Fibroblast of pulmonary artery (primary cell): ENCODE measurements at regions not wholly inside any gene's neighbourhood (a gene's known extent, or its start where the extent isn't known, plus 50 kb on each side); places are given as distances from the start of the nearest gene placed in this dataset.
"Not testable (repeated sequence)": the region's sequence is repeated elsewhere in the genome, so short reads cannot be mapped to it uniquely, and the experiment has no call there.

Experiments used
- DNase-seq: peaks from one replicate; pipeline ENCODE4 v3.0.0-alpha.2; 2010; ENCODE audit warnings: low read depth
- H3K4me3 ChIP-seq: replicated peaks from 2 replicates; pipeline ENCODE4 v1.5.1; 2011; ENCODE audit warnings: low read depth, mild to moderate bottlenecking, control low read depth, low read length, moderate library complexity
- TF ChIP-seq, protein P1 (sequence below): IDR thresholded peaks from 2 replicates; pipeline ENCODE4 v1.5.1; 2011; ENCODE audit warnings: mild to moderate bottlenecking, control low read depth, low read length, inconsistent platforms; ENCODE audit errors: missing control alignments

DNA sequence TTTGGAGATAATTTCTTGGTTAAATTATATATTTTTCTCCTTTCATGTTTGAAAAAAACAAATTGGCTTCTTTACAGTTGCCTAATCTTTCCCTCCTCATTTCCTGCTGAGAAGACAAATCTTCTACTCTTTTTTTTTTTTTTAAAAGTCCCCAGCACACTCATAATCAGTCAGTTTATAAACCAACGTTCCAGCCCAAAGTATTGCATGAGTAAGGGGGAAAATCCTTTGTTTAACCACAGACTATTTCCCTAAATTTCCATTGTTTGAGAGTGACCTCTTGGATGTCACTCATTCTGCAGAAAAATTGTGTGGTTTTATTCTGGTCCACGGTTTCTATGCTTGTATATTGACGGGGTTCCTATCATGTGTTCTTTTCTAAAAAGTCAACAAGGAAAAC lies 55.1 kb upstream of the TLR4 start:
- H3K4me3 ChIP-seq: no peak overlapping the region
- TF ChIP-seq, protein P1, sequence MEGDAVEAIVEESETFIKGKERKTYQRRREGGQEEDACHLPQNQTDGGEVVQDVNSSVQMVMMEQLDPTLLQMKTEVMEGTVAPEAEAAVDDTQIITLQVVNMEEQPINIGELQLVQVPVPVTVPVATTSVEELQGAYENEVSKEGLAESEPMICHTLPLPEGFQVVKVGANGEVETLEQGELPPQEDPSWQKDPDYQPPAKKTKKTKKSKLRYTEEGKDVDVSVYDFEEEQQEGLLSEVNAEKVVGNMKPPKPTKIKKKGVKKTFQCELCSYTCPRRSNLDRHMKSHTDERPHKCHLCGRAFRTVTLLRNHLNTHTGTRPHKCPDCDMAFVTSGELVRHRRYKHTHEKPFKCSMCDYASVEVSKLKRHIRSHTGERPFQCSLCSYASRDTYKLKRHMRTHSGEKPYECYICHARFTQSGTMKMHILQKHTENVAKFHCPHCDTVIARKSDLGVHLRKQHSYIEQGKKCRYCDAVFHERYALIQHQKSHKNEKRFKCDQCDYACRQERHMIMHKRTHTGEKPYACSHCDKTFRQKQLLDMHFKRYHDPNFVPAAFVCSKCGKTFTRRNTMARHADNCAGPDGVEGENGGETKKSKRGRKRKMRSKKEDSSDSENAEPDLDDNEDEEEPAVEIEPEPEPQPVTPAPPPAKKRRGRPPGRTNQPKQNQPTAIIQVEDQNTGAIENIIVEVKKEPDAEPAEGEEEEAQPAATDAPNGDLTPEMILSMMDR: no peak
- DNase-seq: peak; percentile 26

DNA sequence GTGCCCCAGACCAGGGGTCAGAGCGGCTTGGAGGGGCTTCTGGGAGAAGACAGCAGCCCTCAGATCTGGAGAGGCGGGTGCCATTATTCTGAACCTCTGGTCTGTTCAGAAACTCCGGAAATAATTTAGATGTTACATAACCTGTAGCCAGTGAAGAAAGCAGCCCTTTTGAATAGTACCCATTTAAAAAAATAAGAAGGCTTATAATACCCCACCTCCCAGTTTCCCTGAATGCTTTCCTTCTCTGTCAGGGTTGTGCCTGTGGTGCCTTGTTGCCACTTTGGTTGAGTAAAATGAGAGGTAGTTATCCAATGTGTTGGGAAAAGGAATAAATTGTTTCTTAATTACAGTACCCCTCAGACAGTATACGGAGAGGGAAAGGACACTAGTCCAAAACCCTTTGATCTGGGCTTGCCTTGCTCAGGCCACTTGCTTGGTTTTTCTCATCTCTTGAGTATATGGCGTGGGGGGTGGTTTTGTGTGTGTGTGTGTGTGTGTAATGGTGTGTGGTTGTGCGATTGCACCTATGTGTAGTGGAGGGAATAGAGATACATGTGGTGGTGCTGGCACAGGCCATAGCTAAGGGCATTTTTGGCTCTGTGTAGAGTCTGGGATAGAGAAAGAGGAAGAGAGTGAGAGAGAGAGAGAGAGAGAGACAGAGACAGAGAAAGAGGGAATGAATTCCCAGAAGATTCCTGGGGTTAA lies 59.1 kb upstream of the TLR4 start:
- DNase-seq: no peak
- H3K4me3 ChIP-seq: no peak overlapping the region
- TF ChIP-seq, protein P1: no peak

DNA sequence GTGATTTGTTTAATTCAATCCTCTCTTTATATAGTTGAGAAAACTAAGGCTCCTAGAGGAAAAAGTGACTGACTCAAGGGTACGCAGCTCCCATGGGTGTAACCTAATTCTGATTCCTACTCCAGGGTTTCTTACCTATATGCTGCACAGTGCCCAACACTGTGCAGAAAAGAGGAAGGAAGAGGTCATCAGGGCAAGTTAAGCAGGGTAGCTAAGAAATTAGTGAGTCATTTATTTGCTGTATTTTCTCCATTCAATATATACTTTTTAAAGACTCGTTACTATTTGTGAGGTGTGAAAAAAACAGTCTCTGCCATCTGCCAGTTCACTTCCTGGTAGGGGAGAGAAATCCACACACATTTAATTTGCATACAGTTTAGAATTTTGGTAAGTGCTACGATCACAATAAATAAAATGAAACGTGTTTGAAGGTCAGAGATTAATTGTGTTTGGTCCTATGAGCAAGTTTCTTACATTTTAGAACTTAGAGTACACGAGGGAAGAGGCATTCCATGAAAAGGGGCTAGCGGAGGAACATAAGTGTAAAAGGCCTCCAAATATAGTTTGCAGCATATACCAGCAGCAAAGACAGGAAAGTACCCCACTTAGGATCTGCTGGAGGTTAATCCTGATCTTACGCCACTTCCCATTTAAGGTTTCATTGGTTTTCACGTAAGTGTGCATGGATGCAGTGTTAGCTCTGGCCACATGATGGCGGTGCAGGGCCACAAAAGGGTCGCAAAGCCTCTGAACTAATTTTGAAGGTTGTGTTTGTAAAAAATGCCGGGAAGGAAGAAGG lies 59.9 kb upstream of the TLR4 start:
- TF ChIP-seq, protein P1: peak; percentile 97
- DNase-seq: peak; percentile 76
- H3K4me3 ChIP-seq: no peak overlapping the region

DNA sequence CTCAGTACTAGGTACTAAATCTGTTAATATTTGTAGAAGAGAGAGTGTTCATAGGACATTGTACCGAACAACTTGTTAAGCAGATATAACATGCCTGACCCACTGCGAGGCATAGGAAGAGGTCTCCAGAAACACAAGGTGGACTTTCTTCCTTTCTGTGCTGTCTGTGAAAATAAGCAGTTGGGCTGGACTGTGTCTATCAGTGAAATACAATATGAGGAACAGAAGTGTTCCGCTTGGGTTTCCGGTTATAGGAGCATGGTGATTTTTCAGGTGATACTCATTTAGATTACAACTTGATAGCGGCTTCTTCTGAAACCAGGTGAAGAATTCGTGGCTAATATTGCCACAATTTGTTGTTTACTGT lies 60.9 kb upstream of the TLR4 start:
- no peak overlapping the region for H3K4me3 ChIP-seq
- TF ChIP-seq, protein P1: no peak

DNA sequence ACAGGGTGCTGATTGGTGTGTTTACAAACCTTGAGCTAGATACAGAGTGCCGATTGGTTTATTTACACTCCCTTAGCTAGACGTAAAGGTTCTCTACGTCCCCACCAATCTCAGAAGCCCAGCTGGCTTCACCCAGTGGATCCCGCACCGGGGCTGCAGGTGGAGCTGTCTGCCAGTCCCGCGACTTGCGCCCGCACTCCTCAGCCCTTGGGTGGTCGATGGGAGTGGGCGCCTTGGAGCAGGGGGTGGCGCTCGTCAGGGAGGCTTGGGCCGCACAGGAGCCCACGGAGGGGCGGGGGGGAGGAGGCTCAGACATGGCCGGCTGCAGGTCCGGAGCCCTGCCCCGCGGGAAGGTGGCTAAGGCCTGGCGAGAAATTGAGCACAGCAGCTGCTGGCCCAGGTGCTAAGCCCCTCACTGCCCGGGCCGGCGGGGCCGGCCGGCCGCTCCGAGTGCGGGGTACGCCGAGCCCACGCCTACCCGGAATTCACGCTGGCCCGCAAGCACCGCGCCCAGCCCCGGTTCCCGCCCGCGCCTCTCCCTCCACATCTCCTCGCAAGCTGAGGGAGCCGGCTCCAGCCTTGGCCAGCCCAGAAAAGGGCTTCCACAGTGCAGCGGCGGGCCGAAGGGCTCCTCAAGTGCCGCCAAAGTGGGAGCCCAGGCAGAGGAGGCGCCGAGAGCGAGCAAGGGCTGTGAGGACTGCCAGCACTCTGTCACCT lies 61.5 kb upstream of the TLR4 start:
- DNase-seq: not testable (repeated sequence)

More for the DNA sequence above, 60.9 kb upstream of the TLR4 start:
- DNase-seq: no peak

DNA sequence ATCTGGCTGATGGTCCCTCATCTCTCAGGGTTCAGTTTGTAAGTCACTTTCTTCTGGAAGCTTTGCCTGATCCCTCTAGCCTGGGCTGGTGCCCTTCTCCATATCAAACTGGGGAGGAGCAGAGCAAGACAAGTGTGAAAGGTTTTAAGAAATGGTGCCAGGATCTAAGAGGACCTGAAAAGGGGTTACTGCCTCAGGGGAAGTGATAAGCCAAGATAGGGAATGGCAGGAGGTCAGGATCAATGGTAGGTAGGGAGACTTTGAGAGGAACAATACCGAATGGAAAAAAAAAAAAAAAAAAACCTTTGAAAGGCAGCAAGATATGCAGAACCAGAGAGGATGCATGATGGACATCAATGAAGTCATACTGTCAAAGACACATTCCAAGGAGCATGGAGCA lies 67.5 kb upstream of the TLR4 start:
- DNase-seq: no peak
- TF ChIP-seq, protein P1: no peak
- H3K4me3 ChIP-seq: no peak overlapping the region

More for the DNA sequence above, 61.5 kb upstream of the TLR4 start:
- not testable (repeated sequence) for H3K4me3 ChIP-seq

DNA sequence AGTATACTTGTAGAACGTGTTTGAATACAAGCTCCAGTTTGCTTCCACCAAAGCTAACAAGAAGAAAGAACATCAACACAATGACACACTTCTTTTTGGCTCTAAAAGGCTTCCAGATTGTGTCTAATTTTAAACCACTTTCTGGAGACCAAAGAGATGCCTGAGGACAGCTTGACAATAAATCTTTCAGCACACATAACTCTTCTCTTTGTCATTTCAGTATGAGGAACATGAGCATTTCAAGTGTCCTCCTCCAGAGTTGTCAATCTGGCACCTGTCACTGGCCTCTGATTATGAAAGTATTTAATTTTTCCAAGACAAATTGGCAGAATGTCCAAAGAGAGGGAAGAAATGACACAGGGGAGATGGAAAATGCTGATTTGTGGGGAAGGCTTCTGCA lies 79.0 kb upstream of the TLR4 start:
- no peak for DNase-seq
- TF ChIP-seq, protein P1: no peak
- no peak overlapping the region for H3K4me3 ChIP-seq
